GM12891 (cell line): ENCODE measurements at regions not wholly inside any gene's neighbourhood (a gene's known extent, or its start where the extent isn't known, plus 50 kb on each side); places are given as distances from the start of the nearest gene placed in this dataset.
"Not testable (repeated sequence)": the region's sequence is repeated elsewhere in the genome, so short reads cannot be mapped to it uniquely, and the experiment has no call there.

Experiments used
- DNase-seq: peaks from one replicate; pipeline ENCODE4 v3.0.0; 2011; ENCODE audit warnings: low spot score; ENCODE audit not compliant: insufficient read length
- FAIRE-seq: peaks from 2 replicates; lab custom pipeline; 2011; peaks lifted over from hg19 to GRCh38; lab: Jason Lieb, UNC
- PAX5 ChIP-seq: IDR thresholded peaks from 2 replicates; pipeline ENCODE4 v1.6.1; 2011; ENCODE audit warnings: low read length, moderate library complexity, mild to moderate bottlenecking; ENCODE audit not compliant: insufficient read depth, severe bottlenecking
- POLR2A ChIP-seq: IDR thresholded peaks from 2 replicates; pipeline ENCODE4 v1.6.1; 2011; ENCODE audit warnings: low read depth, low read length, control low read depth
- POLR2AphosphoS5 ChIP-seq: IDR thresholded peaks from 2 replicates; pipeline ENCODE4 v1.6.1; 2011; ENCODE audit warnings: low read depth, low read length, control low read depth
- POU2F2 ChIP-seq: IDR thresholded peaks from 2 replicates; pipeline ENCODE4 v1.6.1; 2011; ENCODE audit warnings: low read depth, mild to moderate bottlenecking, control low read depth, low read length, moderate library complexity
- SPI1 ChIP-seq: IDR thresholded peaks from 2 replicates; pipeline ENCODE4 v1.6.1; 2011; ENCODE audit warnings: low read depth, low read length, control low read depth
- TAF1 ChIP-seq: IDR thresholded peaks from 2 replicates; pipeline ENCODE4 v1.6.1; 2011; ENCODE audit warnings: low read depth, low read length, control low read depth

DNA sequence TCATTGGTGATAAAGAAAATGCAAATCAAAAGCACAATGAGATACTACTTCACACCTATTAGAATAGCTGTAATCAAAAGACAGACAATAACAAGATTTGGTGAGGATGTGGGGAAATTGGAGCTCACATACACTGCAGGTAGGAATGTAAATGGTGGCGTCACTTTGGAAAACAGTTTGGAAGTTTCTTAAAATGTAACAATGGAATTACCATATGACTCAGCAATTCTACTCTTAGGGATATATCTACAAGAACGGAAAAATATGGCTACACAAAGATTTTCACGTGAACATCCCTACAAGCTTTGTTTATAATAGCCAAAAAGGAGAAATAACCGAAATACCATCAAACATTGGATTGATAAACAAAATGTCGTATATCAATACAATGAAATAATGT is 270.4 kb downstream of the DOK5 start:
- no peak for TF ChIP-seq POLR2AphosphoS5
- no peak for TF ChIP-seq POU2F2
- no peak for TF ChIP-seq SPI1
- no peak for TF ChIP-seq TAF1
- TF ChIP-seq PAX5, result no peak
- TF ChIP-seq POLR2A, result no peak
- no peak for FAIRE-seq
- no peak for DNase-seq

DNA sequence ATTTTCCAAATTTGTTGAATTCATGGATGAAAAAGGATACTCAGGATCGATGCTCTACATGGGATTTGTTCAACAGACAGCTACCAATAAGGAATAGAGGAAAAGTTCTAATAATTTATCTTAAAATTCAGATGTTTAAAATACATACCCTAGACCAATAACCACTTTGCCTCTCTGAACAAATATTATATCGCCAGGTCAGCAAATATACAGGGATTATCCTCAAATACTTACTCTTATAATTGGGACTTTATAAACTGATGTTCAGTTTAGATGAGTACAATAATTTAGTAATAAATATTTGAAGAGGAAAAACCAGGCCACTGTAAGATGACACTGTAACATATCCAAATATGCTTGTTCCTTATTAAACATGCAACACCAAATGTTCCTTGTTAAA is 268.7 kb downstream of the DOK5 start:
- FAIRE-seq (no peak), DNase-seq (no peak)
- TF ChIP-seq POLR2A (no peak), POU2F2 (no peak), POLR2AphosphoS5 (no peak), PAX5 (no peak), SPI1 (no peak), TAF1 (no peak)

DNA sequence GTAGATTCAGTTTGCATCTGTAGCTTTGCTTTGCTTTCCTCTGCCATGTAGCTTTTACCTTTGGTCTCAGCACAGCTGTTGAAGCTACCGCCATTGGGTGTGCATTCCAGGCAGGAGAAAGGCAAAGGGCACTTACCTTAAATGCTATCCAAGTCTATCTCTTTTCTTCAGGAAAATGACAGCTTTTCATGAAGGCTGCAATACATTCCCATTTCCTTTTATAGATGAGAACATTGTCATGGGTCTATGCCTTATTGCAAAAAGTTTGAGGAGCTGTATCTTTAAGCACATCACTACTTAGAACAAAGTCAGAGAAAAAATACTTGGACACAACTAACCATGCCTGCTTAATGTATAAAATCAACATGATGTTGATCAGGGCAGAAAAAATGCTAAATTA is 266.8 kb downstream of the DOK5 start:
- no peak for FAIRE-seq
- no peak for DNase-seq
- no peak for TF ChIP-seq SPI1
- no peak for TF ChIP-seq POLR2A
- no peak for TF ChIP-seq TAF1
- TF ChIP-seq PAX5, result no peak
- no peak for TF ChIP-seq POLR2AphosphoS5
- TF ChIP-seq POU2F2, result no peak

DNA sequence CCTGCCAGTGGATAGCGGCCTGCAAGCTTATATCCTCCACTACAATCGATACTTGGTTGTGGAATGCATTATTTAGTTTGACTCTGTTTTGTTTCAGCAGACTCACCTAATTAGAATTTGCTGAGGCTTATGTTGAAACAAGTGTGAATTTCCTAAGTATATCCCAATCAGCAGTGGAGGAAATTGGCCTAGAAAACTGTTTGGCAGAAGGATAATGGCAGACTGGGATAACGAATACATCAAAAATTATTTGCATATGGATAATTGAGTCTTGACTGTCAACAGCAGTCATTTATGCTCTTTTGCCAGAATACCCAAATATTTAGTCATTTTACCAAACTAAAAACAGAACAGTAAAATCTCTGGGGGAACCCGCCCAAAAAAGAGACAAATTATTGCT is 261.0 kb downstream of the DOK5 start:
- FAIRE-seq, result no peak
- TF ChIP-seq TAF1, result no peak
- no peak for TF ChIP-seq PAX5
- no peak for TF ChIP-seq SPI1
- TF ChIP-seq POLR2AphosphoS5, result no peak

DNA sequence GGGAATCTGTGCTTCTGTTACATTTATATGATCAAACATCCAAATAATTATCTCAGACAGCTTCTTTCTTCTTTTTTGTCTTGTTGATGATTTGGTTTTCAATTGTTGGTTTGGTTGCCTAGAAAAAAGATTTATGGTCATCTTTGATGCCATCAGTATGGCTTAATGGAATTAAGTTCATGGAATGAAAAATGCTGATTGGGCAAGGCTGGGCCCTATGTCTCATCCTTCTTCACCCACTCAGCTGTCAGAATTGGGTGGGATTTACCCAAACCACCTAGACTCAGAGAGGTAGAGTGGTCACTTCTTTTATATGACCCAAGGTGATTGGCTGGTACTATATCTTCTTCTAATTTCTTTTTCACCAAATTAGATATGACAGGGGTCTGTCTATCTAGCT is 258.3 kb downstream of the DOK5 start:
- TF ChIP-seq TAF1, result no peak
- TF ChIP-seq POLR2A, result no peak
- TF ChIP-seq POU2F2, result no peak
- no peak for TF ChIP-seq POLR2AphosphoS5
- TF ChIP-seq SPI1, result no peak
- TF ChIP-seq PAX5, result no peak

More for the DNA sequence above, 261.0 kb downstream of the DOK5 start:
- DNase-seq, result no peak

DNA sequence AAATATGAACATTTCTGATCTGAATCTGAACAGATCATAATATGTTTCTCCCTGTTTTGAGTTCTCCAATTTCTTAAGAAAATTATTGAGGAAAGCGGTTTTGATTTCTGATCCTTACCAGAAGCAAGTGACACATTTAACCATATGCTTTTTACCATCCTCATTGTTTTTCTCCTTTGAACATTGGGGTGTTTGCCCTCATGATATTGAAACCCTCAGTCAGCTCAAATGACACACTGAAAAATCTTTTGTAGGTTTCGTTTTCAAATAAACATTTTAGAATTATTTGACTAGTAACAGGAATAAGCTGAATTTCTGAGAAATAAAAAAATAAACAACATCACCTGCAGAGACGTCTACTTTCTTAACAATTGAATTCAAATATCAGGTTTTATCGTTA is 252.1 kb downstream of the DOK5 start:
- DNase-seq (no peak), FAIRE-seq (no peak)
- TF ChIP-seq PAX5 (no peak), POU2F2 (no peak)

More for the DNA sequence above, 258.3 kb downstream of the DOK5 start:
- FAIRE-seq (no peak), DNase-seq (no peak)

DNA sequence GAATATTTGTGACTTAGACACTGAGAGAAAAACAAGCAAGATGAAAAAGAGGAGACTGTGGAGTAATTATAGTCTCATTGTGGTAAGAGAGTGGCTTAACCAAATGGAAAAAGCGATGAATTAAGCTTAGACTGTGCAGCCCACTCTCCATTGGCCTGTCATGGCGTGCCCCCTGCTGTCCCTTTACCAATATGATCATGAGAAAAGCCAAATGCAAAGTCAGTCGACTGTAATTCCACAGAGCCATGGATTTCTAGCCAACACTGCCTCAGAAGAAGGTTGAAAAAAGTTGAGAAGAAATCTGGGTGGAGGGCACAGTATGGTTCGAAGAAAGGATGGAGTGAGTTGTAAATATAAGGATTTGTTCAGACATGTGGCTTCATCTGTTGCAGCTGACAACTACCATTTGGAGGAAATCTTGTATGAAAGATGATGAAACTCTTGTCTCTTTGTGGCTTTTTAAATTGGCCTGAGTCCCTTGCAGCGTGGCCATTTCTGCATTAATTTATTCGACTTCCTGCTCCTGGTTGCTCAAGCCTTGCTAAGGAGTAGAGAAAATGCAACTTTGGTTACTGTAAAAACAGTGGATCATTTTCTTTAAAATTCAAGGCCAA is 251.4 kb downstream of the DOK5 start:
- DNase-seq (no peak), FAIRE-seq (no peak)
- no peak for TF ChIP-seq TAF1
- TF ChIP-seq SPI1, result no peak
- no peak for TF ChIP-seq PAX5
- TF ChIP-seq POLR2A, result no peak

DNA sequence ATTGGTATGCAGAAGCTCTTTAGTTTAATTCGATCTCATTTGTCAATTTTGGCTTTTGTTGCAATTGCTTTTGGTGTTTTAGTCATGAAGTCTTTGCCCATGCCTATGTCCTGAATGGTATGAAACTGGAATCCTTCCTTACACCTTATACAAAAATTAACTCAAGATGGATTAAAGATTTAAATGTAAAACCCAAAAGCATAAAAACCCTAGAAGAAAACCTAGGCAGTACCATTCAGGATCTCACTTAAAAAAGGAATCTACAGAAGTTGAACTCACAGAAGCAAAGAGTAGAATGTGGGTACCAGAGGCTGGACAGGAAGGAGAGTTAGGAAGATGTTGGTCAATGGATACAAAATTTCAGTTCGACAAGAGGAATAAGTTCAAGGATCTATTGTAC is 249.9 kb downstream of the DOK5 start:
- not testable (repeated sequence) for FAIRE-seq, DNase-seq

DNA sequence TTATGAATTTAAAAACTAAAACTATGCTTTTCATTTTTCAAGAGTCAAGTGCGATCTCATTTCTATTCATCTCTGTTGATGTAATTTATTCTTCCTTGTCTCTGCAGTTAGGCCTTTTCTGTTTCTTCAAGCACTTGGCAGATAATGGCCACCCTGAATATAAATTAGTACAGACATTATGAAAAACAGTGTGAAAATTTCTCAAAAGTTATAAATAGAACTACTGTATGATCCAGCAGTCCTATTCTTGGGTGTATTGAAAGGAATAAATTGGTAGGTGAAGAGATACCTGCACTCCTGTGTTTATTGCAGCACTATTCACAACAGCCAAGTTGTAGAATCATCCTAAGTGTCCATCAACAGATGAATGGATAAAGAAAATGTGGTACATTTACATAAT is 248.3 kb downstream of the DOK5 start:
- FAIRE-seq, result no peak
- no peak for DNase-seq

DNA sequence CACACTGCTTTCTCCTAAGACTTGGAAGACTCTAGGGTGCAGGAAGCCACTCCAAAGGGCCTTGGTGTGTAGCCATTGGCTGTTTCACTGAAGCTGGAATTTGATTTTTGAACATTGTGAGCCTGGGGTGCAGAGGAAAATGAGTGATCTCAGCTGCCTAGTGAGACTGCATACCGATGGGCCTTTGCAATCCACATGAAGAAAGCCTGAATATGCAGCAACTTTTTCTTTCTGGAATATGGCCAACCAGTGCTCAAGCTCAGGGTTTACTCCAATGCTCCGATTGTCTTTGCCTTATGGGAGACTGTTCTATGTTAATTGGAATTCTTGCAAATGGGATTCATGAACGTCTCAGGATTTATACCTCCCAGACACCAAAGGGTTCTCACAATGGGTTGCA is 242.6 kb downstream of the DOK5 start:
- FAIRE-seq (no peak), DNase-seq (no peak)
- TF ChIP-seq POLR2AphosphoS5, result no peak
- no peak for TF ChIP-seq POLR2A
- no peak for TF ChIP-seq TAF1
- no peak for TF ChIP-seq PAX5
- no peak for TF ChIP-seq POU2F2
- TF ChIP-seq SPI1, result no peak

More for the DNA sequence above, 248.3 kb downstream of the DOK5 start:
- TF ChIP-seq SPI1, result no peak
- TF ChIP-seq TAF1, result no peak
- TF ChIP-seq POU2F2, result no peak
- TF ChIP-seq PAX5, result no peak
- no peak for TF ChIP-seq POLR2AphosphoS5
- no peak for TF ChIP-seq POLR2A
